Eye (tissue), 1 donor: ENCODE measurements at regions not wholly inside any gene's neighbourhood (a gene's known extent, or its start where the extent isn't known, plus 50 kb on each side); places are given as distances from the start of the nearest gene placed in this dataset.

Experiments
- DNase-seq: peaks from one replicate; pipeline ENCODE4 v3.0.0-alpha.2; 2015

DNA sequence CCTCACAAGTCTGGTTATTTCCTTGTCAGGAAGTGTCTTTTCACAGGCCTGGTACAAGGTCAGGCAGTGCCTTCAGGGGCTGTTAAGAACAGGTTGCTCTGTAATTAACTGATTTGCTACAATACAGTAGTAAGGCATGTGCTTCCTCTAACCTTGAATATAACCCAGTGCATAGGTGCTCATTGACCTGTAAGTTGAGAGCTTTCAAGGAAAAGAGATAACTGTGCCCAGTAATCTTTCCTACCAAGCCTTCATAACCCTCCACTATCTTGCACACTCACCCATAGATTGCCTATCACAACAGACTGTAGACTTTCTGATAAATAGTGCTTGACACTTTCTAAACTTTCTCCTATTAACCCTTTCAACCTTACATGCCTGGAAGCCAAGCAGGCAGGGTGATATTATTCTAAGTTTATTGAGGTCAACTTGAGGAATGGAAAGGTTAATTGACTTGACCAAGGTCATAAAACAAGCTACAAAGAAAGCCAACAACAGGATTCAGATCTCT is 148.1 kb downstream of the PPARGC1A start:
- no peak for DNase-seq

DNA sequence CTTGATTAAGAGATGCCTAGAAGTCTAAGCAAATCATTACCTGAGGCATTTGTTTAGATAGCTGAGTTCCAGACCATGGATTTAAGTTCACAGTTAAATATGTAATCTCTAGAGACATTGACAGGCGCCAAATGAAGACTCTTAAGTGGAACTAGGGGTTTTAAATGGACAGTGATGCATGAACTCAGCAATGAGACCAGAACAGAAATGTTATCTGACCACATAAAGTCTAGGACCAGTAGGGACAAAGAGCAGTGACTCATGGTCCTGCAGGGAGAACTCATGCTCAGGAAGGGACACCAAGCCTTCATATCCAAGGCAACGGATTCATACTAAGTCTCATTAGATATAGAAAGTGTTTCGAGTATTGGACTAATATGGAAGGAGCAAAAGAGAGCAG is 152.3 kb downstream of the PPARGC1A start:
- no peak for DNase-seq

DNA sequence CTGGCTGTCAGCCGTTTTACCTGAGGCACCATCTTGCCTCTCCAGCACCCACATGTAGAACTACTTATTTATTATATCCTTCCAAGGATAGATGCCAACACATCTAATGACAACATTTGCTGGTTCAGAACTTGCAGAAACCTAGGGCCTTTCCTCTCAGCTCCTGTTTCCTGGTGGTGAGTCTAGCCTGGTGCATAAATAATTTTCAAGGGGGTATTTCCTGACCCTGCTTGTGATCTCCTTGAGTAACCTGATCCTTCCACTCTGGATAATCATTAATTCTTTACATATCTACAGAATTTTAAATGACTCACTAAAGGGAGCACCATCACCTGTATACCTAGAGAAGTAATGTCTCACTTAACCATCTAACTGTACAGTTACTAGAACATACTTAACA is 153.4 kb downstream of the PPARGC1A start:
- no peak for DNase-seq

DNA sequence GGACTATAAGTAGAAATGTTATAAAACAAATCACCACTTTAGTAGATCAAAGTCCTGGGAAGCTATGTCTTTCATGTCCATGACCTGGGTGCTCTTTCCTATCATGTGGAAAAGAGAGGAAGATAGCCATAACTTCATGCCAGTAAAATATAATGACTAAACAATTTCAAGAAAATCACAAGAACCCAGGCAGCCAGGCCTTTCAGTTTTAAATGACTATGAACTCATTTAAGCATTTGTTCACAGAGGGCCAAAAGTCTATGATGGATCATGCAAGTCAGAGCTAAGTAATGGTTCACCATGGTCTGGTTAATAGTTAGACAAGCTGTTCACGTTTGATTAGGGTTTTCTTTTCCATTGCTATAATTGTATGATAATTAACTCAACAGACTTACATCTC is 155.8 kb downstream of the PPARGC1A start:
- DNase-seq, result no peak

DNA sequence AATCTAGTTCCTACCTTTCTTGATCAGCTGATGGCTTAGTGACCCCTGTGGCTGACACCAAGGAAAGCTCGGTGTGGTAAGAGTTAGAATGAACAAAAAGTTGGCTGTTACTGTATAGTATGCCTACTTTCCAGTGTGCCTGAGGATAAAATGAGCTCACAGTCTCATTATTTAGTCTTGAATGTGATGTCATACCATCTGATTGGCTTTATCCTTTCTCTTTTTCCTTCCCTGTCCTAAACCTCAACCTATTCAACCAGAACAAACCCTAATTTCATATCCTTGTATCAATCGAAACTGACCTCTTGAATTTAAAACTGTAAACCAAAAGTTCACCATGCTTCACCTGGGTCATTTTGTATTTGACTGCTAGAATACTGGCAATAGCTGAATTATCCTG is 156.4 kb downstream of the PPARGC1A start:
- DNase-seq, result no peak

DNA sequence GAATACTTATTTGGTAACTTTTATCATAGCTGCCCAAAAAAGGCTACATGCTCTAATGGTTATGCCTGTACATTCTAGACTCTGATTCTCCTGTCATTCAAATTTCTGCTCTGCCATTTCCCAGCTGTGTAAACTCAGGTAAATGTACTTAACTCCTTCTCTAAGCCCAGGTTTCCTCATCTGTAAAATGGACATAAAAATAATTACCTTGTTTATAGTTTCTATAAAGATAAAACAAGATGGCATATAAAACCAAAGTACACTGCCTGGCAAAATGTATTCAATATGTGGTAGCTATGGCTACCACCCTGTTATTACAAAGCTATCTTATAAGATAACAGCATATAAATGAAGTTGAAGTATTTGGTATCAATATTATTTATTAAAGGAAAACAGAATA is 158.8 kb downstream of the PPARGC1A start:
- DNase-seq, result no peak

DNA sequence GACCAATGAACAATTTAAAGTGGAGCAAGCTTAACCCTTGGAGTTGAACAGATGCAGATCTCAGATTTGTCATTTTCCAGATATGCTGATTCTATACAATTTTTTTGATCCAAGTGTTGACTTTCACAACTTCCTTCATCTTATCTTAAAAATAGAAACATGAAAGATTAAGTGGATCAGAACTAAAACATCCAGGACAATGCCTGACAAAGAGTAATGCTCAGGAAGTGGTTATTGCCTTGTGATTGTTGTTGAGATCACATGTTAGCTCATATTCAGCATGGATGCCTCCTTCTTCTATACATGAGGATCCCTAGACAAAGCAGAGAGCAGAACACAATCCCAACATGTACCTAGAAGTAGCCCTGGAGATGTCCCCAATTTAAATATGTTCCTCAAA is 160.9 kb downstream of the PPARGC1A start:
- no peak for DNase-seq

DNA sequence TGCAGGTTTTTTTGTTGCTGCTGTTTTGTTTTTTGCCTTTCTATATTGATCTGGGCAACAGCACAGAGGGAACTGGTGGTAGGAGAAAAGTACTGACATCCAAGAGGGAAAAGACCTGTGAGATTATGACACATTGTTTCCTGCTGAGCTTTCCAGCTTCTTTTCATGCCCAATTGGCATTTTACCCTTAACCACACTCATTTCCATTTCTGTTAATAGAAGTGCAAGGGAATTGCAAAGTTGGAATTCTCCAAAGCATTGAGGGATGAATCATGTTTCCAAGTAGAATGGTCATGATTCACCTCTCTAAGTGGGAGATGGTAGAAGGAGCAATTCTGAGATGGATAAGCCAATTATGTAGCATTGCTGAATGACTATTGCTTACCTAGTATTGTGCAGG is 161.5 kb downstream of the PPARGC1A start:
- peak; percentile 7 for DNase-seq

DNA sequence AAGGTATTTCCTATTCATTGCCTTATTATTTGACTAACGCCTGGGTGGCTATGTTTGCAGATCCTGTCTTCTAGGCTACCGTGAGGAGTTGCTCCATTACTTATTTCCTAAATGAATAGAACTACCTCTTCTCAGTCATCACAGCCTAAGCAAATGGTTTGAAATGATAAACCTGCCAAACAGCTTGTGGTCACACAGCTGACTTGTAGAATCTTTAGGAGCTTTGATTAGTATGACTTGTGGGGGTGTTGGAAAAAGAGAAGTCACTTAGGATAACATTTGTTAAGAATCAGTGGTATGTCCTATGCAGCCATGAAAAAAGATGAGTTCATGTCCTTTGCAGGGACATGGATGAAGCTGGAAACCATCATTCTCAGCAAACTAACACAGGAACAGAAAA is 169.3 kb downstream of the PPARGC1A start:
- no peak for DNase-seq

DNA sequence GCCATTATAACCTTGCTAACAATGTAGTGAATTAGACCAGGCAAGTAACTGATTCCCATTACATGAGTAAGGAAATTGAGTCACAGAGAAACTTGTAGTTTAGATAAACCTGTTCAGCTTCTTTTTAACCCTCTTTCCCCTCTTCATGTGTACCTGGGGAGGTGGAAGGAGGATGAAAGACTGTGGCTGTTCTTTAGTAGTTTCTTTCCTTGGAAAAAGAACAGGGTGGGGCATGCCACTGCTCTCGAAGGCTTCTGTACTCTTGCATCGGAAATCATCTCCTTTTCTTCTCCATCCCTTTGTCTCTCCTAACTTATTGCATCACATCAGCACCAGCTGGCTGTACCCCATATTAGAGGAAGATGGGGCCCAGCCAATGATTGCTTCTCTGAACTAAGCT is 171.4 kb downstream of the PPARGC1A start:
- DNase-seq, result no peak

DNA sequence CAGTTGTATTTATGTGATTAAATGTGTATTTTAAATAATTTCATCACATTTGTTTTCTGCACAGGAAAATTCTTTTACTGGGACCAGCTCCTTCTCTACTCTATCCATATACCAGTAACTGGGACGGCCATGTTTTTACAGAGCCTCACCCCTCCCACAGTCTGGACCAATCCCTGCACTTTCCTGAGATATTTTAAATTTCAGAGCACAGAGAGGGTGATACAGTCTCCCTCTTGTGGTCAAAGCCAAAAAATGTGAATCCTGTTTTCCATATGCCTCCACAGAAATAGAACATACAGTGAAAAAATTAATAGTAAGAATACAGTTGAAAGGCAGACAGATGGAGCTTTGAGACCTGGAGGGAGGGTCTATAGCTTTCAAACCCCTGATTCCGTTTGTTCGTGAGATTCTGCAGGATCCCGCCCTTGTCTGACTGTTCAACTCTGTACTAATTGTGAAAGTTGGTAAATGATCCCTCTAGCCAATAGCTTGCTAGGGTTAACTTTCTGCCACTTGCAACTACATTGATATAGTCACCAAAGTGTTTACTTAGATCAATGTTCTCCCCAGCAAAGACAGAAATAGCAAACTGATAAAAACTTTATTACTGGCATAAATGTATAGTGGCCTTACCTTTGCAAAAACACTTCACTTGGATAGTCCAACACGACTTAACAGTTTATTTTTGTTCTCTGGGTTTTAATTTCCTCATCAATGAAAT is 172.2 kb downstream of the PPARGC1A start:
- peak; percentile 3 for DNase-seq

DNA sequence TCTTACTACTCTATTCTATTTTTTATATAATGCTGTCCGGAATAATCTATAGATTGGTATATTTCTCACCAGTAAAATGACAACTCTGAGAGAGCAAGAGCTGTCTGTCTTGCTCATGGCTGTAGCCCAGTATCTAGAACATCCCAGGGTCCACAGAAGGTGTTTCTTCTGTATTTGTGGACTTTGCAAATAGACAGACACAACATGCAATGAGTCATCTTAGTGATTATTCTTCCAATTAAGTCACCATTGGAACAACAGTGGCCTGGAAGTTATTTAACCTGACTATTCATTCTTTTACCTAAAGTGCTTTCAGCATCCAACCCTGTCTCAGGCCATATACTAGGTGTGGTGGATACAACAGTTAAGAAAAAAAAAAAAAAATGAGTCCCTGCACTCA is 179.5 kb downstream of the PPARGC1A start:
- no peak for DNase-seq

DNA sequence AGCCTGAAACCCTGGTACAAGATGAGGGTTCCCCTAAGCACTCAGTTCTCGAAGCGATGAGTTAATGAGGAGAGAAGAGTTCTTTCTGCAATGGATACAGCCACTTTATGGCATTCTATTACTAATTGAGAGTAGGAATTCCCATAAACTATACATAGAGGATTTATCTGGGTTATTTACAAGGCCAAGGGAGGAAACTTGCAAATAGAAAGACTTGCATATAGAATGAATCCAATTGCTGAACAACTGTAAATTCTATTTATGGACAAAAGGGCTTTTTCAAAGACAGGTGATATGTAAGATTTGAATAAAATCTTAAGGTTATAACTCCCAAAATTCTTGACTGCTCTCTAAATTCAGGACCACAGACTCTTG is 182.2 kb downstream of the PPARGC1A start:
- no peak for DNase-seq

DNA sequence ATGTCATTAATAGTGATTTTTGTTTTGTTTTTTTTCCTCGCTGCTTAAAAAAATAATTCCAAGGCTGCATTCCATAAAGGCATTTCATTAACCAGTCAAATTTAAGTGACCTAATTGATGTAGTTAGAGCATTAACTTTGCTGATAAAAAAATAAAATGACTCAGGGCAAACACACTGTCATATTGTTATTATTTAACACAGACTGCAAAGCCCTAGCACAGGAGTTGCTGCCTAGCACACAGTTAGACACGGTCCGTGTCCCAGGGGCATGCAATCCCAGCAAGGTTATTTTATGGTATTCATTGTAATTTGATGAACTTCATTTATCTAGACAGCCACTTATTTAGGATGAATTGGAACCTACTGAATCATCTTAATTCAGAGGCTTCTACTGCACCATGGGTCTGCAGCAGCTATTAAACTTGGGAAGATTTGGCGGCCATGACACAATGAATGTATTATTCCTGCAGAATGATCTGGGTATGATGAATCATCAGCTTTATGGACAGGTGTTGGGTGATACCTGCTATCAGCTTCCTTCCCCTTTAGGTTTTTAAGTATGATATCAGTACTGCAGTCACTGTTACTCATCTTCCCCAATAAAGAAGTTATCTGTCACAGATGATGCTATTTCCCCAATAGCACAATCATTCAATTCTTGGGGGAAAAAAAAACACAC is 182.7 kb downstream of the PPARGC1A start:
- DNase-seq, result no peak

DNA sequence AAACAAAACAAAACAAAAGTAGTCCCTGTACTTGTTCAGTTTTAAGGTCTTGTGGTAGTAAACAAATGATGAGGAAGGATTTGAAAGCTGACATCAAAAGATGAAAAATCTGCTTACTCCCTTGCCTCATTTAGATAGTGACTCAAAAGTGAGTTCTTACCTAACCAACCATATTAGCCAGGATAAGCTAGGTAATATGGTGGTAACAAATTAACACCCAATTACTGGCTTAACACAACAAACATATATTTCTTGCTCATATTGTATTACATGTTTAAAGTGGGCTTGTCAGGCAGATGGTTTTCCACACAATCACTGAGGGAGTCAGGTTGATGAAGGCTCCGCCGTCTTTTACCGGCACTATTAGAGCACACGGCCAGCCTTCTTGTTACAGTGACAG is 189.7 kb downstream of the PPARGC1A start:
- no peak for DNase-seq

DNA sequence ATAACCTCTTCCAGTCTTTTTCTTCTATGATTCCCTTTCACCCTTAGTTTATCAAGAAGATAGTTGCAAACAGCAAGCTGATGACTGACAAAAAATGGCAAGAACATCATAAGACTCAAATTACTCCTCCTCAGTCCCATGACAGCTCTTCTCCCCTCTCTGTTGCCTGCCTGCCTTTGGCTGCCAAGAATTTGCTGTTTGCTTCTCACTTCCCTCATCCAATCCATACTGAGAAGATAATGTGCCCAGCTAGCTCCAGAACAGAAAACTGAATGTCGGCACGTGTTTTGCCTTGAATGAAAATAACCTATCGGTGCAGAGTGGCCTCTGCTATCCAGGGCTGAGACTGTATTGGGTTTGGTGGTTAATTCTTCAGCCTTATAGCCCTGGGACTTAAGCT is 192.1 kb downstream of the PPARGC1A start:
- no peak for DNase-seq

DNA sequence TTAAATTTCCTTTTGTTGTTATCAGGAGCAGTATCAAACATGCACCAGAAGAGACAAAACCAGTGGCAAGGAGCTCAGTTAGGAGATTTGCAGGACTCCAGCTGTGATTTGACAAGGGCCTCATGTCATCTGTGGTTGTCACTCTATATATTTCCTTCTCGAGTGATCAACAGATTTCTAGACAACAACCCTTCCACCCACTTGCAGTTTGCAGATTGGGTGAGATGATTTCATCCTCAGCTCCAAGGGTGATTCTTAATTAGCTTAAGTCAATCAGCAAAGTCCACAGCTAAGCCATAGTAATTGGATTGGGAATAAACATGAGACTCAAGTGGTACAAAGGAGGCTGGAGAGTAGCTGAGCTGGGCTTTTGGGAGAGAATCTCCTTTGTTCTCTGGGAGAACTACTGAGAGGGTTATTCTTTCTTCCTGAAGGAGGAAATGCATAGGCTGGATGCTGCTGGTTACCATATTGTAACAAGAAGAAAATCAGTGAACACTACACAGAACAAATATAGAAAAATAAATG is 192.8 kb downstream of the PPARGC1A start:
- DNase-seq, result peak; percentile 13

DNA sequence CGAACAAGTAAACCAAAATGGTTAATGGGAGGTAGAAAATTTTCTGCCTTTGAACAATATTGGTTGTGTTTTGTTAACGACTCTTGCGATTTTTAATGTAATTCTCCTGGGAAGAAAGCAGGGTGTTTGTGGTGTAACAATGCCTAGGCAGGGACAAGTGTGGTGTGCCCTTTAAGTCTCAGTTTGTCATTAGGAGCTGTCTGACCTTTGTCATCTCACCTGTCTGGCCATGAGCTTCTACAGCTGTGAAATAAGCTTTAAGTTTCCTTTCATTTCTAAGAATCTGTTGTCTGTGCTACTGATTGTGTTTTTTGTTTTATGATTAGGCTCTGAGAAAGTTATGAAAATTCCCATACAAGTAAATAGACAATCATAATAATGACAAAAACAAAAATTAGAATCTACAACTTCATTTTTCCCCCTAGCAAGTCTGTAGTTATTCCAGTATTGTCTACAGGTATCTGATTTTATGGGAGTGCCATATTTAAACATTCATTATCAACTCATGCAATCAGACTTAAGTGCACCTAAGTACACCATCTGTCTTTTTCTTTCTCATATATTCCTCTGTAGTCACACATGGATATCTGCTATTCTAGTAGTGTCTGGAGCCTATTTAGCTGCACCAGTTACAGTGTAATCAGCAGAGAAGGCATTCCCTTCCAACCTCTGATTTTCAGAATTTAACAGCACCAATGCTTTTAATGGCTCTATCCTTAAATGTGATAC is 203.5 kb downstream of the PPARGC1A start:
- no peak for DNase-seq

DNA sequence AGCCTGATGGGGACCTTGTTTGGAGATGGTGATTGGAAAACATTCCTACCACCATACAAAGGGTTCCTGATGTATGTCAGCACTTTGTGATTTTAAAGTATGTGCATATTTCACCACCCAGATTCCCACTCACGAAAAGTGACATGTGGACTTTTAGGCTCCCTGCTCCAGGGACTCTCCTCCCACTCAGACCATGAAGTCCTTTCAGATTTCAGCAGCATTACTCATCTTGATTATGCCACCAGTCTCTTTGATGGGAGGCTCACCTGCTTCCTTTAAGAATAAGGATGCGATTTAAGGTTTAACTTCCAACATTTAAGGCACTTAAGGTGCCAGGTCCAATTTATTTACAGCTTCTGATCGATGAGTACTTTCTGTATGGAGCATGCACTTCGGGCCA is 204.4 kb downstream of the PPARGC1A start:
- DNase-seq, result no peak

DNA sequence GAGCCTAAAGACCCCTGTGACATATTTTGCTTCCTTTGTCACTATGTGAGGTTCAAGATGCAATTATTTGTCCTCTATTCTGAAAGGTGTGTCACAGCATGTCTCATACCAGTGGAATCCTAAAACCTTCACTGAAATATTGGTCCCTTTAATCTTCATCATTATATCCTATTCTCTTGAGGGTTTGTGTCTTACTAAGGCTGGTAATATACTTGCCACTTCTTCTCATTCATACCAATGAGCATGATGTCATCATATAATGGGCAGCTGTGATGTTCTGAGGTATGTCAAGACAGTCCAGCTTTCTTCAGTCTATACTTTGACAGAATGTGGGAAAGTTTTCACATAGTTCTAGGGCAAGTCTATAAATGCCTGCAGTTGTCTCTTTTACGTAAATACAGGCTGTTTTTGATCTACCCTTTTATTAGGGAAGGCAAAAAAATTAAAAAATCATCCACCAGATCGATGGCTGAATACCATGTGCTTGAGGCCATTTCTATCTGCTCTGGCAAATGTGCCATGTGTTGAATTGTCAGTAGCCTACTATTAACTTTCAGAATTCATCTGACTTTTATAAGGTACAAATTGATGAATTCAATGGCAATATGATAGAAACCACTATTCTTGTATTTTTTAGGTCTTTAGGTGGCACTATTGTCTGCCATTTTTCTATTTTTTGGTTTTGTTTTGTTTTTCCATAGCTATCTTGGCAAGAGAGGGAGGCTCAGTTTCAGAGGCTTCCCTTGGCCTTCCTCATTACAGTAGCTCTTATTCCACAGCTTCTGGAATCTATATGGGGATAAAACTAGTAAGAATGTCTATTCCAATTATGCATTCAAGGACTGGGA is 209.0 kb downstream of the PPARGC1A start:
- DNase-seq, result no peak

DNA sequence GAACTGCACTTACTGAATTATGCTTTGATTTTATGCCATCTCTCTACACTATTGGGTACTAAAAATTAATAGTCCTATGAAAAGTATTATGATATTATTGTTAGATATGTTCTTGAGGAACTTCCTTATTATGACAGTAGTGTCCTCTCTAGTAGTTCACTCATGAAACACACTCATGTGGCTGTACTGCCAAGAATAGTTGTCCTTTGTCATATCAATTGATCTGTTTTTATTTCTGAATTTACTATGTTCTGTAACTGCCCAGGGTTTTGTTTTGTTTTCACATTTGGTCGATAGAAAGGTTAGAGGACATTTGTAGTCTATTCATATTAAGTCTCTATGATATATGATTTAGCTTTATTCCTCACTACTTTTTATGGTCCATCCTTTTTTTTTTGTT is 215.2 kb downstream of the PPARGC1A start:
- DNase-seq, result no peak

DNA sequence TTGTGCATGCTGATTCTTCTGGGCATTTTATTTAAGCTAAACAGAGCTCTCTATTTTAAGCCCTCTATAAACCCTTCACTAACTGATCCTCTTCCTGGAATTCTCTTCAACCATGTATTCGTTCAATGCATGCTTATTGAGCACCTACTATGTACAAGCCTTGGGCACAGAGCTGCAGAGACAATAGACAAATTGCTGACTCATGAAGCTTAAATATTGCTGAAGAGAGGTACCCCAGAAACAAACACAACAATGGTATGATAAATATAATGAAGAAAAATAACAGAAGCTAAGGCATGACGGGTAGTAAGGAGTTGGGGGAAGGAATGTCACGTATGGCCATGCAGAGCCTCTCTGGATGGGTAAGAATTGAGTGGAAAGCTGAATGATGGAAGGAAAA is 222.2 kb downstream of the PPARGC1A start:
- no peak for DNase-seq

DNA sequence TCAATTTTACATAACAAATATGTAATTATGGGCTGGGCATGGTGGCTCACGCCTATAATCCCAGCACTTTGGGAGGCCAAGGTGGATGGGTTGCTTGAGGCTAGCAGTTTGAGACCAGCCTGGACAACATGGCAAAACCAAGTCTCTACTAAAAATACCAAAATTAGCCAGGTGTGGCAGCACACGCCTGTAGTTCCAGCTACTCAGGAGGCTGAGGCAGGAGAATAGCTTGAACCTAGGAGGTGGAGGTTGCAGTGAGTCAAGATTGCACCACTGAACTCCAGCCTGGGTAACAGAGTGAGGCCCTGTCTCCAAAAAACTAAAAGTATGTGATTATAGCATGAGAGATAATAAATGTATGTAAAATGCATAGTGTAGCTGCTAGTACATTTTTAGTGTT is 229.0 kb downstream of the PPARGC1A start:
- DNase-seq, result no peak
